SK-N-SH treated with all-trans-retinoic acid at 6 μM for 48 hours (cell line): ENCODE measurements at regions not wholly inside any gene's neighbourhood (a gene's known extent, or its start where the extent isn't known, plus 50 kb on each side); places are given as distances from the start of the nearest gene placed in this dataset.

Experiments
- ATAC-seq: fragments of 200-7000 bp; cut with Tn5 transposase; 3 replicates; pipeline ENCODE4 v1.9.1; 2020; ENCODE audit warnings: mild to moderate bottlenecking, moderate library complexity
- ARNTL ChIP-seq: fragments of 450-650 bp; formaldehyde crosslinking; IDR thresholded peaks from 2 replicates; pipeline ENCODE4 v1.5.0; 2020; ENCODE audit warnings: low read depth, mild to moderate bottlenecking, moderate library complexity, borderline replicate concordance
- BACH2 ChIP-seq: fragments of 250-450 bp; sonication (Bioruptor Pico); IDR thresholded peaks from 2 replicates; pipeline ENCODE4 v1.9.0; 2021; ENCODE audit warnings: mild to moderate bottlenecking, borderline replicate concordance
- CREB5 ChIP-seq: fragments of 250-450 bp; sonication (Bioruptor Pico); IDR thresholded peaks from 2 replicates; pipeline ENCODE4 v1.5.1; 2020; ENCODE audit warnings: low read depth, mild to moderate bottlenecking, moderate library complexity
- CSDC2 ChIP-seq: fragments of 250-450 bp; sonication (Bioruptor Pico); IDR thresholded peaks from 2 replicates; pipeline ENCODE4 v1.5.0; 2020; ENCODE audit warnings: mild to moderate bottlenecking, moderate library complexity
- CSRNP3 ChIP-seq: fragments of 250-450 bp; sonication (Bioruptor Pico); IDR thresholded peaks from 2 replicates; pipeline ENCODE4 v1.5.1; 2021; ENCODE audit warnings: mild to moderate bottlenecking, moderate library complexity
- ESRRG ChIP-seq: fragments of 250-450 bp; sonication (Bioruptor Pico); IDR thresholded peaks from 2 replicates; pipeline ENCODE4 v1.6.1; 2021; ENCODE audit warnings: mild to moderate bottlenecking
- GLIS3 ChIP-seq: fragments of 250-450 bp; sonication (Bioruptor Pico); IDR thresholded peaks from 2 replicates; pipeline ENCODE4 v1.5.0; 2020; ENCODE audit warnings: mild to moderate bottlenecking, moderate library complexity
- ISL1 ChIP-seq: fragments of 250-450 bp; sonication (Bioruptor Pico); IDR thresholded peaks from 2 replicates; pipeline ENCODE4 v2.1.2; 2022; ENCODE audit warnings: mild to moderate bottlenecking, moderate library complexity
- POU6F1 ChIP-seq: fragments of 250-450 bp; sonication (Bioruptor Pico); IDR thresholded peaks from 2 replicates; pipeline ENCODE4 v1.8.0; 2021; ENCODE audit warnings: low read depth, mild to moderate bottlenecking, moderate library complexity, borderline replicate concordance
- PPARA ChIP-seq: fragments of 250-450 bp; sonication (Bioruptor Pico); IDR thresholded peaks from 2 replicates; pipeline ENCODE4 v1.5.0; 2020; ENCODE audit warnings: mild to moderate bottlenecking, borderline replicate concordance
- SNAI2 ChIP-seq: fragments of 250-450 bp; sonication (Bioruptor Pico); IDR thresholded peaks from 2 replicates; pipeline ENCODE4 v1.5.0; 2020; ENCODE audit warnings: mild to moderate bottlenecking, moderate library complexity
- TCF4 ChIP-seq: fragments of 250-450 bp; sonication (Bioruptor Pico); IDR thresholded peaks from 2 replicates; pipeline ENCODE4 v1.8.0; 2021; ENCODE audit warnings: mild to moderate bottlenecking, moderate library complexity, borderline replicate concordance
- TOX ChIP-seq: fragments of 250-450 bp; sonication (Bioruptor Pico); IDR thresholded peaks from 2 replicates; pipeline ENCODE4 v1.8.0; 2021; ENCODE audit warnings: mild to moderate bottlenecking, moderate library complexity, borderline replicate concordance
- TSHZ2 ChIP-seq: fragments of 250-450 bp; sonication (Bioruptor Pico); IDR thresholded peaks from 2 replicates; pipeline ENCODE4 v1.5.0; 2020; ENCODE audit warnings: mild to moderate bottlenecking, moderate library complexity
- ZC3H10 ChIP-seq: fragments of 250-450 bp; sonication (Bioruptor Pico); IDR thresholded peaks from 2 replicates; pipeline ENCODE4 v1.5.1; 2021; ENCODE audit warnings: mild to moderate bottlenecking, moderate library complexity
- ZFP3 ChIP-seq: fragments of 250-450 bp; sonication (Bioruptor Pico); IDR thresholded peaks from 2 replicates; pipeline ENCODE4 v1.5.0; 2020; ENCODE audit warnings: mild to moderate bottlenecking, moderate library complexity
- ZFP30 ChIP-seq: fragments of 450-650 bp; formaldehyde crosslinking; IDR thresholded peaks from 2 replicates; pipeline ENCODE4 v1.5.0; 2022; ENCODE audit warnings: mild to moderate bottlenecking, moderate library complexity
- ZNF565 ChIP-seq: fragments of 450-650 bp; formaldehyde crosslinking; conservative IDR thresholded peaks from 2 replicates; pipeline ENCODE4 v1.5.0; 2020; ENCODE audit warnings: low read depth, mild to moderate bottlenecking, moderate library complexity
- ZNF70 ChIP-seq: fragments of 450-650 bp; formaldehyde crosslinking; IDR thresholded peaks from 2 replicates; pipeline ENCODE4 v1.5.0; 2020; ENCODE audit warnings: mild to moderate bottlenecking, moderate library complexity
- ZNF8 ChIP-seq: fragments of 450-650 bp; formaldehyde crosslinking; IDR thresholded peaks from 2 replicates; pipeline ENCODE4 v1.5.0; 2020; ENCODE audit warnings: mild to moderate bottlenecking, moderate library complexity

- no peak for ATAC-seq
- no peak for TF ChIP-seq ZNF8
Observed at GRCh38 chr6:33874136-33874760, 70.4 kb upstream of the MLN start.

- no peak for ATAC-seq
- TF ChIP-seq ESRRG (CRISPR knock-in tag) (no peak), ZNF565 (CRISPR knock-in tag) (no peak)
Observed at GRCh38 chr6:33872761-33873160, 69.0 kb upstream of the MLN start.

GRCh38 chr6:33869826-33870423 lies 66.1 kb upstream of the MLN start:
- ATAC-seq = no peak
- no peak for TF ChIP-seq TOX (CRISPR knock-in tag)
- no peak for TF ChIP-seq CREB5 (CRISPR knock-in tag)
- TF ChIP-seq ARNTL (CRISPR knock-in tag) = no peak
- TF ChIP-seq ESRRG (CRISPR knock-in tag) = no peak
- TF ChIP-seq ZFP30 (CRISPR knock-in tag) = no peak
- TF ChIP-seq ZFP3 (CRISPR knock-in tag) = no peak
- TF ChIP-seq TSHZ2 (CRISPR knock-in tag) = no peak
- TF ChIP-seq SNAI2 (CRISPR knock-in tag) = no peak
- TF ChIP-seq TCF4 (CRISPR knock-in tag) = no peak
- TF ChIP-seq ZNF565 (CRISPR knock-in tag) = no peak
- TF ChIP-seq BACH2 (CRISPR knock-in tag) = no peak
- no peak for TF ChIP-seq CSDC2 (CRISPR knock-in tag)
- no peak for TF ChIP-seq ZNF70 (CRISPR knock-in tag)
- no peak for TF ChIP-seq ZC3H10 (CRISPR knock-in tag)
- TF ChIP-seq ZNF8 = no peak
- no peak for TF ChIP-seq PPARA (CRISPR knock-in tag)

GRCh38 chr6:33869121-33869520 lies 65.3 kb upstream of the MLN start:
- TF ChIP-seq POU6F1 (CRISPR knock-in tag) = no peak
- no peak for TF ChIP-seq ZNF565 (CRISPR knock-in tag)
- no peak for TF ChIP-seq ZFP30 (CRISPR knock-in tag)
- TF ChIP-seq ARNTL (CRISPR knock-in tag) = no peak
- no peak for TF ChIP-seq SNAI2 (CRISPR knock-in tag)
- no peak for TF ChIP-seq ZNF70 (CRISPR knock-in tag)
- TF ChIP-seq CSDC2 (CRISPR knock-in tag) = no peak
- no peak for TF ChIP-seq CREB5 (CRISPR knock-in tag)
- no peak for TF ChIP-seq GLIS3 (CRISPR knock-in tag)
- TF ChIP-seq TCF4 (CRISPR knock-in tag) = no peak
- no peak for TF ChIP-seq TSHZ2 (CRISPR knock-in tag)
- no peak for TF ChIP-seq ZFP3 (CRISPR knock-in tag)
- TF ChIP-seq ESRRG (CRISPR knock-in tag) = no peak
- no peak for TF ChIP-seq ZC3H10 (CRISPR knock-in tag)
- TF ChIP-seq TOX (CRISPR knock-in tag) = no peak
- TF ChIP-seq ZNF8 = no peak
- TF ChIP-seq PPARA (CRISPR knock-in tag) = no peak
- TF ChIP-seq ISL1 (CRISPR knock-in tag) = no peak
- TF ChIP-seq CSRNP3 = no peak
- no peak for ATAC-seq
